ENCODE measurements at regions not wholly inside any gene's neighbourhood (a gene's known extent, or its start where the extent isn't known, plus 50 kb on each side); places are given as distances from the start of the nearest gene placed in this dataset.

DNA sequence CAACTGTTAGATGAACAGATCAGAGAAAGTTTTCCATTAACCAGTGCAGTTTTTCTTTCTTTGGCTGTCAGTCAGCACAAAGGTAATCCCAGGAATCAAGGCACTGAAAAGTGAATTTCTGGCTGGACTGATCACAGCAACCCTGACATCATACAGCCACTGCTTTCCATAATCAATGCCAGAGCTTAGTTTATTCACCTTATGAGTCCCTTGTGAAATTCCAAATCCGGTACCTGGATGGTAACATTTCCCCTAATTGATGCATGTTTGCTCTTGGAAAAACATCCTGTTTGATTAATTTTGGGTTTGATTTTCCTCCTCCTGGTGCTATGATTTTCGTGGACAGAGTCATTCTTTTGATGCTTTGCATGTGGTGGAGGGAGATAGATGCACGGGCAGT is 319.8 kb downstream of the INSC start:
- Mint-ChIP-seq H3K36me3 (no peaks in the 10 kb centered on the region), H3K9me3 (no peaks in the 10 kb centered on the region), H3K27me3 (no peaks in the 10 kb centered on the region), H3K4me1 (no peaks in the 10 kb centered on the region), H3K4me3 (no peak overlapping the region), H3K27ac (no peak overlapping the region)
- DNase-seq: no peak

DNA sequence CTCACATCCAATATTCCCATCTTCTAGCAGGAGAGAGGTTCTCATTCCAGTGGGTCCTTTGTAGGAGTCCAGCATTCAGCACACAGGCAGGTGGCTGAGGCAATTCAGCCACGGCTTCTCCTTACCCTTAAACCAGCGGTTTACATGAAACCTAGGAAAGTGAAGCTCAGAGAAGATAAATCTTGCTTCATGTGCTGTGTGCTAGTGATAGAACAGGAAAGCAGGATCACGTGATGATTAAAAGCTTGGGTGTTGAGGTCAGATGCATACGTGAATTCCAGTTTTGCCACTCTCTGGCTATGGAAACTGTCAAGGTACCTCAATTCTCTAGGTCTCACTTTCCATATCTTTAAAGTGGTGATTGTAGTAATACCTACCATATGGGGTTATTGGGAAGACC is 331.6 kb downstream of the INSC start:
- H3K4me3 Mint-ChIP-seq: no peak overlapping the region
- no peak for DNase-seq

DNA sequence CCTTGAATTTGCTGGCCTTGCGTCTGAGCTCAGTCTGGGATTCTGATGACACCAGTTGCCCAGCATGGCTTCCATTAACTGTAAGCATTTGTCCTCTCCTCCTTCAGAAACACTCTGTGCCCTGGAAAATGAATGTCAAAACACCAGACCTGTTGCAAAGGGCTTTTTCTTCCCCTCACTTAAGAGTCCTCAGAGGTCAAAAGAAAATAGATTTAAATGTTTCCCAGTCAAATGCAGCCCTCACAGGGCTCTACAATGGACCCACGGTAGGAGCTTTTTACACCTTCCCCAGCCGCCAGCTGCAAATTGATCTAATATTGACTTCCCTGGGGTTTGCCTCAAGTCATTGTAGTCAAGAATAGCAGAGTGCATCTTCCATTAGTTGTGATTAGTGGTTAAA is 332.2 kb downstream of the INSC start:
- Mint-ChIP-seq H3K27me3 (peaks cover 5% of the 10 kb centered on the region), H3K4me3 (no peak overlapping the region), H3K4me1 (no peaks in the 10 kb centered on the region), H3K36me3 (no peaks in the 10 kb centered on the region), H3K9me3 (peaks cover under 1% of the 10 kb centered on the region), H3K27ac (no peak overlapping the region)
- DNase-seq: no peak

More for the DNA sequence above, 331.6 kb downstream of the INSC start:
- H3K9me3 Mint-ChIP-seq: no peaks in the 10 kb centered on the region
- H3K4me1 Mint-ChIP-seq: no peaks in the 10 kb centered on the region
- H3K27me3 Mint-ChIP-seq: peaks cover 5% of the 10 kb centered on the region
- H3K27ac Mint-ChIP-seq: no peak overlapping the region
- no peaks in the 10 kb centered on the region for H3K36me3 Mint-ChIP-seq

DNA sequence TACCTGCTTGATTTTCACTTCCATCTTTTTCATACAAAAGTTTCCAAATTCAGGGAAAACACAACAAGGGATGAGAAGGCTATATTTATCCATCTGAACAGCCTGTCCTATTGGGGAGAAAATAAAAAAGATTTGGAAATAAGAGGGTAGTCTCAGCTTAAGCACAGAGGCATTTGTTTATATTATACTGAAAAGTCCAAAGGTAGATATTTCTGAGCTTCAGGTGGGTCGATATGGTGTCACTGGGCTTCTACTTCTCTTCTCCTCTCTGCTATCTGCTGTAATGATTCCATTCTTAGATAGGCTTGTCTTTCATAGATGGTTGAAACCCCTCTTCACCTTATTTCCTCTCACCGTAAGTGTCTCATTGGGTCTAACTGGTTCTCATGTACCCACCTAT is 337.0 kb downstream of the INSC start:
- no peak overlapping the region for H3K4me3 Mint-ChIP-seq
- H3K4me1 Mint-ChIP-seq: no peaks in the 10 kb centered on the region
- H3K27ac Mint-ChIP-seq: no peak overlapping the region
- H3K27me3 Mint-ChIP-seq: no peaks in the 10 kb centered on the region
- no peaks in the 10 kb centered on the region for H3K36me3 Mint-ChIP-seq
- peaks cover 5% of the 10 kb centered on the region for H3K9me3 Mint-ChIP-seq
- no peak for DNase-seq

DNA sequence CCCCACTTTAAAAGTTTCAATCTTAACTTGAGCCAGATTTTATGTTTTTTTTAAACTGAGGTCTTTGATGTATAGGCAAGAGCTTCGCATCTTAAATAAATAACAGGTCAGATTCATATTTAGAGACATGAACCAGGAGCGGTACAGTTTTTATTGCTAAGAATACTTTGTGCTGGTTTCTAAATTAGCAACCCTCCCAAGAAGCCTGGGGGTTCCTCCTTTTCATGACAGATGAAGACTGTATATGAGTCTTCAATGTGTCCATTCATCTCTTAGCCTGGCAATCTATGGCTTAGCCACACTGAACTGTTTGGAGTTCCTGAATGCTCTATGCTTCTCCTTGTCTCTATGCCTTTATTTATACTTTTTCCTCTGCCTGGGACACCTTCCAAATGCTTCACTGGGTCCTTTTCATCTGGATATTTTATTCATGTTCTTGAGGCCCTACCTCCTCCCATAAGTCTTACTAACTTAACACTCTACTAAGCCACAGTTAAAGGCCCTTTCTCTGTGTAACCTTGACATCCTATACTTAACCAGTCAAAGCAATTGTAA is 338.6 kb downstream of the INSC start:
- Mint-ChIP-seq H3K36me3 (no peaks in the 10 kb centered on the region), H3K4me3 (no peak overlapping the region), H3K27ac (no peak overlapping the region), H3K9me3 (peaks cover 6% of the 10 kb centered on the region), H3K4me1 (no peaks in the 10 kb centered on the region), H3K27me3 (no peaks in the 10 kb centered on the region)
- no peak for DNase-seq

DNA sequence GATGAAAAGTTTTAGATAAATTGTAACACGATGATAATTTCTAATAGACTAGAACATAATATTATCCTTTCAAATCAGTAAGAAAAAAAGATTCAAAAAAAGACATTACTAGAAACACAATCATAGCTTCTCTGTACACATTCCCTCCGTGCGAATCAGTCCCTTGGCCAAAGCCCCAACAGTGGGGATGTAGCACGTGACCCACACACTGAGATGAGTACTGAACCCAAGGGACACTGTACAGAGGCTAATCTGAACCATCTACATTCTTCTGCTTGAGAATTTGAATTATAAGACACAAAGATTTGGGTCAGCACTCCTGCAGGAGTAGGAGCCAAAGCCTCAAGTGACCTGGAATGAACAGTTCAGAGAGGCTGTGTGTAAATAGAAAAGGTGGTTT is 353.7 kb downstream of the INSC start:
- H3K4me3 Mint-ChIP-seq: no peak overlapping the region
- no peaks in the 10 kb centered on the region for H3K36me3 Mint-ChIP-seq
- H3K4me1 Mint-ChIP-seq: no peaks in the 10 kb centered on the region
- H3K27ac Mint-ChIP-seq: no peak overlapping the region
- no peak for DNase-seq
- H3K27me3 Mint-ChIP-seq: peaks cover 8% of the 10 kb centered on the region
- no peaks in the 10 kb centered on the region for H3K9me3 Mint-ChIP-seq

DNA sequence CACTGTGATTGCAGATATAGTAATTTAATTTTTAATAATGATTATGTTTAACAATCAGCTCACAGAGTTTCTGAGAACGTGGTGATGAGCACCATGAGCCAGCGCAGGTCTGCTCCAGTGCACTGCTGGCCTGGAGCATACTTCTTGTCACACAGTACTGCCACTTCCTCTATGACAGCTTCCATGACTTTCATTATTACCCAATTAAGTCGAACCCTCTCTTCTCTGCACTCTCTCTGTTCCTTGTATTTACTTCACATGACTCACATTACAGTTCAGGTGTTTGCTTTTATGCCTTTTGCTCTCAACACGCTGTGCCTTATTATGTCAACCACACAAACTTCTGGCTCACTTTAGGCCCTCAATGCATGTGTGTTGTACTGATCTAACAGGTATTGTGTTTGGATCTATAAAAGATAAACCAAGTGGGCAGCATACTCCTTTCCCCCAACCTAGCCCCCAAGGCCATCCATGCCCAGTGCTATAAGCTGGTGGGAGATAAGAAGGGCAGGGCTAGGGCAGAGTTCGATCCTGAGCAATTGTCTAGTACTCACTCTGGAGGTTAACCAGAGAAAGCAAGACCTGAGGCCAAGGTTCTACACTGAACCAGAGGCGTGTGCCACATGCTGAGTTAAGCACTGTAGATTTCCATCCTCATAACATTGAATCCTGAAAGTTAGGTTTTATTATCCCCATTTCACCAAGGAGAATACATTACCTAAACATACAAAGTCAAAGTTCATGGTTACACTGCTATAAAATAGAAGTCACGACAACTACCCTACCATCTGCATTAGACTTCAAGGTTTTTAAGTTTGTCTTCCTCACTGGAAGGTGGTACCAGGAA is 356.5 kb downstream of the INSC start:
- Mint-ChIP-seq H3K27me3 (peaks cover 10% of the 10 kb centered on the region), H3K27ac (no peak overlapping the region), H3K4me1 (no peaks in the 10 kb centered on the region), H3K4me3 (no peak overlapping the region), H3K36me3 (no peaks in the 10 kb centered on the region), H3K9me3 (no peaks in the 10 kb centered on the region)
- no peak for DNase-seq

DNA sequence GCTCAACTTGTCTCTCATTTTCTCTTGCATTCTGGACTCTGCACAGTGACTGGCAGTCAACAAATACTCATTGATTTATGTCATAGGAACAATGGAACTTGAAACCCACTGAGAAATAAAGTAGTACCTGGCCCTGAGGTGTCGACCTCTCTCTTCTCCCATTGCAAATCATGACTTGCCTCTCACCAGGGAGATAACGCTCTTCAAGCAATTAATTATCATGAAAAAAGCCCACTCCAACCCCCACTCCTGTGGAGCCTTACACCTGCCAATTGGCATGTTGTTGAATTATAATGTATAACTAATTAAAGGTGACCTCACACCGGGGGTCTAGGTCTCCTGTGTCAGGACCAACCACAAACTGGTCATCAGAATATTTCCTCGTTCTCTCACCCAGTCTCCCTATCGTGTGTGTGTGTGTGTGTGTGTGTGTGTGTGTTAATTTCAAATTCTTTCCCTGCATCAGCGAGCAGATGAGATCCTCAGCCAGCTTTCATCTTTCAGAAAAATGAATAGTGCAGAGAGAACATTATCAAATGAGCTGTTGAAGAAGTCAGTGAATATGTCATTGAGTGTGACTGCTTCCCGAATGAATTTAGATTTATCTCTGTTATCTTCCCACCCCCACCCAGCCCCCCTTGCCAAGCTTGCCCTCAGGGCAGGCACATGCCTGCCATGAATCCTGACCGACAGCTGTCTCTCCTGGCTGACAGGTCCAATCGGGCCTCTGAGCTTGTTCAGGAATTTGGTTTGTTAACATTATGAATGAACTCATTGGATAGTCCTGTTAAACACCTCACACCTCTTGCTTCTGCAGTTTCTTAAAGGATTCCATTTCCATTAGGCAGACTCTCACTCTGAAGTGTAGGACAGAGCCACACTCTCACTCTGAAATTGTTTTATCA is 357.4 kb downstream of the INSC start:
- Mint-ChIP-seq H3K27ac (no peak overlapping the region), H3K4me3 (no peak overlapping the region), H3K4me1 (no peaks in the 10 kb centered on the region), H3K9me3 (no peaks in the 10 kb centered on the region), H3K36me3 (no peaks in the 10 kb centered on the region), H3K27me3 (peaks cover 15% of the 10 kb centered on the region)
- DNase-seq: no peak

DNA sequence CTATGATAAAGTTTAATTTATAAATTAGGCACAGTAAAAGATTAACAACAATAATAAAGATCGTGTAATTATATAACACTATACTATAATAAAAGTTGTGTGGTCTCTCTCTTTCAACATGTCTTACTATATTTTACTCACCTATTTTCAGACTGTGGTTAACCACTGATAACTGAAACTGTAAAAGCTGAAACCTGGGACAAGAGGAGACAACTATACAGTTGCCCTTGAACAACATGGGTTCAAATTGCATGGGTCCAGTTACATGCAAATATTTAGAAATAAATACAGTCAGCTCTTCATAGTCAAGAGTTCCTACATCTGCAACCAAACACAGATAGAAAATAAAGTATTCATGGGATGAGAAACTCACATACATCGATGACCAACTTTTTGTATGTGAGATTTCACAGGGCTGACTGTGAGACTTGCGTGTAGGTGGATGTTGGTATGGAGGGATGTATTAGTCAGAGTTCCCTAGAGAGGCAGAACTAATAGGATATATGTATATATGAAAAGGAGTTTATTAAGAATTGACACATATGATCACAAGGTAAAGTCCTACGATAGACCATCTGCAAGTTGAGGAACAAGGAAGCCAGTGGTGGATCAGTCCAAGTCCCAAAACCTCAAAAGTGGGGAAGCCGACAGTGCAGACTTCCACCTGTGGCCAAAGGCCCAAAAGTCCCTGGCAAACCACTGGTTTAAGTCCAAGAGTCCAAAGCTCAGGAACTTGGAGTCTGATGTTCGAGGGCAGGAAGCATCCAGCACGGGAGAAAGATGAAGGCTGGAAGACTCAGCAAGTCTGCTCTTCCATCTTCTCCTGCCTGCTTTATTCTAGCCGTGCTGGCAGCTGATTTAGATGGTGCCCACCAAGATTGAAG is 359.5 kb downstream of the INSC start:
- Mint-ChIP-seq H3K9me3 (no peaks in the 10 kb centered on the region), H3K27me3 (peaks cover 21% of the 10 kb centered on the region), H3K4me1 (no peaks in the 10 kb centered on the region), H3K36me3 (no peaks in the 10 kb centered on the region), H3K27ac (no peak overlapping the region), H3K4me3 (no peak overlapping the region)
- DNase-seq: no peak

DNA sequence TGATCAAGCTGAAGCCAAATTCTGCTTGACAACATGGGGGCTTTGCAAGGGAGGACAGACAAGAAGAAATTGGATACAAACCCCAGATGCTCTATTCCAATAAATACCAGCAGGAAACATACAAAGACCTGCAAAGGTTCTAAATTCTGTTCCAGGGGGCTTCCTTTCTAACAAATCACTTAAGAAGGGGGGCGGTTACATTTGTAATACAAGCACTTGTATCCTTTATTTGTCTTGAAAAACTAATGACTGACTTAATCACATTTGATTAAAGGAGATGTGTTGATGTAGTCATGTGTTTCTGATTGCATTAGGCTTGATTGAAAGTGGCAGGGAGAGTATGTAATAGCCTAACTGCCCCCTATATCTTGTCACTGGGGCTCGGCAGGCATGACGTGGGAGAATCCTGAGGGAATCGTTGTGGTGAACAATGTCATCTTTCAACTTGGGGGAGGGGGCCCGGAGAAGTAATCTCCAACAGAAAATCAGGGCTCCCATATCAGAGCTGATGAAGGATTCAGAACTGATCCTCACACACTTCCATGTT is 361.7 kb downstream of the INSC start:
- Mint-ChIP-seq H3K27ac (no peak overlapping the region), H3K36me3 (no peaks in the 10 kb centered on the region), H3K4me1 (peaks cover 4% of the 10 kb centered on the region), H3K9me3 (no peaks in the 10 kb centered on the region), H3K27me3 (peaks cover 21% of the 10 kb centered on the region), H3K4me3 (no peak overlapping the region)
- DNase-seq: no peak

DNA sequence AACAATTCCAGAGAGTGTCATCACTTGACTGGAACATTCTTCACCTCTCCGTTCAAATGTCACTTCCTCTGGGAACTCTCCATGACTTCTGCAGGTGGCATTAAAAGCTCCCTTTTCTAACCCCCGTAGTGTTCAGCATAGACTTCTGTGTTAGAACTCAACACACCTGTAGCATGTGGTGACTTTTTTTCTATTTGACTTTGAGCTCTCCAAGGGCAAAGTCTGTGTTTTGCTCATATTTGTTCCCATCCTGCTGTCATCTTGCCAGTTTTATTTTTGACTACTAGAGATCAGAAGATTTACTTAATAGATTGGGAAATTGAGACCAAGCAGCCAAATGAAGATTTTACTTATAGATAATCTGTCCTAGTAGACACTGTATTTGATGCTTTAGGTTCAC is 367.1 kb downstream of the INSC start:
- Mint-ChIP-seq H3K36me3 (no peaks in the 10 kb centered on the region), H3K27ac (no peak overlapping the region), H3K9me3 (no peaks in the 10 kb centered on the region), H3K4me3 (no peak overlapping the region), H3K4me1 (peaks cover 4% of the 10 kb centered on the region), H3K27me3 (peaks cover 15% of the 10 kb centered on the region)
- DNase-seq: no peak

DNA sequence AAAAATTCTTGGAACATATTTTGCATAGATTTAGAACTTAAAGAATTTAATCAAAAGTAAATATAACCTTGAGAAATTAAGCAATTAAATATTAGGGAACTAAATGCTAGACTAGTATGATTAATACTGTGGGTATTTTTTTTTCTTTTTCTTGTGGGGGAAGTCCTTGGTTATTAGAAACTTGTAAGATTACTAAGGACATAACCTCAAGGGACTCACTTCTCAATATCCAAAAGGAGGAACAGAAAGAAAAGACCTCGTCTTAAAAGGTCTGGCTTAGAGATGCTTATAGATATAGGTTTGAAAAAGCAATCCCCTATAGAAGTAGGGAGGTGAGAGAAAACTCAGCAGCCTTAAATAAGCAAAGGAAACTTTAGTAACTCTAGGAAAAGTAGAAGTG is 368.5 kb downstream of the INSC start:
- H3K4me1 Mint-ChIP-seq: peaks cover 4% of the 10 kb centered on the region
- H3K4me3 Mint-ChIP-seq: no peak overlapping the region
- no peaks in the 10 kb centered on the region for H3K36me3 Mint-ChIP-seq
- DNase-seq: no peak
- peaks cover 9% of the 10 kb centered on the region for H3K27me3 Mint-ChIP-seq
- no peak overlapping the region for H3K27ac Mint-ChIP-seq
- no peaks in the 10 kb centered on the region for H3K9me3 Mint-ChIP-seq

DNA sequence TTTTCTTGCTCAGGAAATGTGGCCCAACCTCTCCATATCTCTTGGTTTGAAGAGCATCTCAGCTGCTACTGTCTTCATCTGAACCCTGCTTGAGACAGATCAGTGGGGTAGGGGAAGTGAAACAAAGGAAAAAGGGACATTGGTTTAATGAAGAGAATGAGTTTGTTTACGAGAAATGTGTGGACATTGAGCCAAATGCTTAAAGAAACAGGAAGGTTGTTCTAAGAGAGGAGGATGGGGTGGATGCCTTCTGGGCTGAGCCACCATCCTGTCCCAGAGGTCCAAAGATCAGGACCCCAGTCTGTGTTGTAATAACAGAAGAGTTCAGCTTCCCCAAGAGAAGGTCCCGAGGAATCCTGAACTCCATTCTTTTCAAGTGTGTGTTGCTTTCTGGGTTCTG is 369.7 kb downstream of the INSC start:
- H3K4me3 Mint-ChIP-seq: no peak overlapping the region
- H3K27me3 Mint-ChIP-seq: peaks cover 9% of the 10 kb centered on the region

DNA sequence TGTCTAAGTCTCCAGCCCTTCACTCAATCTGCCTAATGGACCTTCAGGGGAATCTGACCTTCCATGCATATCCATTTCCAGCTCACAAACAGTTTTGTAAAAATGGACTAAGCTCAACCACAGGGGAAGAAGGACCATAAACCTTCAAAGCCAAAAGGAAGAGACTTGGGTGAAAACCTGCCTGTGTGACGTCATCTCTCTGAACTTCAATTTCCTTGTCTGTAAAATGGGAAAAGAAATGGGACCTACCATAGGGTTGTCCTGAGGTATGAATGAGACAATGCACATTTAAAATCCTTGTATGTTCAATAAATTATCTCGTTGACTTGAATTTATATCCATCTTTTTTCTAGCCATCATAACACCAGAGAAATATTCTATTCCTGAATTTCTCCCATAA is 370.7 kb downstream of the INSC start:
- no peak for DNase-seq
- H3K4me3 Mint-ChIP-seq: no peak overlapping the region
- H3K36me3 Mint-ChIP-seq: no peaks in the 10 kb centered on the region
- no peaks in the 10 kb centered on the region for H3K4me1 Mint-ChIP-seq
- no peaks in the 10 kb centered on the region for H3K9me3 Mint-ChIP-seq
- H3K27ac Mint-ChIP-seq: no peak overlapping the region
- H3K27me3 Mint-ChIP-seq: peaks cover 9% of the 10 kb centered on the region

More for the DNA sequence above, 369.7 kb downstream of the INSC start:
- Mint-ChIP-seq H3K4me1 (peaks cover 4% of the 10 kb centered on the region), H3K36me3 (no peaks in the 10 kb centered on the region), H3K9me3 (no peaks in the 10 kb centered on the region), H3K27ac (no peak overlapping the region)
- no peak for DNase-seq

Data from activated naive CD8-positive, alpha-beta T cell treated with anti-CD3 and anti-CD28 coated beads for 36 hours (primary cell).